DMS114 treated with DMSO at 0.1 percent for 48 hours (cell line): ENCODE measurements at regions not wholly inside any gene's neighbourhood (a gene's known extent, or its start where the extent isn't known, plus 50 kb on each side); places are given as distances from the start of the nearest gene placed in this dataset.
"Not testable (repeated sequence)": the region's sequence is repeated elsewhere in the genome, so short reads cannot be mapped to it uniquely, and the experiment has no call there.

ENCODE experiments used
- DNase-seq: peaks from one replicate; lab custom pipeline; 2025; ENCODE audit not compliant: unreplicated experiment; lab: John Stamatoyannopoulos, UW

DNA sequence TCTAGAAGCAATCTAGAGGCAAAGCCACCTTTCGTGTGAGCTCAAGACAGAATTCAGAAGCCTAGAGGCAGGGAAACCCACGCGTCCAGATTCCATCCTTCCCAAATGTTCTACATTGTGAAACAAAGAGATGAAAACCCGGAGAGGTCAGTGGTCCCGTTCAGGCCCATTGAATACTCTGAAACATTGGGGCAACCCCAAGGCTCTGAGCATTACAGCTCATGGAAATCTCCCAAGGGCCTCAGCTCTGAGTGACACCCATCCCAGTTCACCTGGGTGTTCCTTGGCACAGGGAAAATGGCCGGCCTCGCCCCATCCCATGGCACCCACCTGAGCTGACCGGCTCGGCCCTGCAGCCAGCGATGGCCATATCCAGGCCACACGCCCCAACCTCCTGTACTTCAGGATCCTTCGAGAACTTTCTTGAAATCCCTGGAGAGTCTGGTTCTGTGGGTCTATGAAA lies 128.6 kb upstream of the FGF3 start:
- DNase-seq, result no peak

DNA sequence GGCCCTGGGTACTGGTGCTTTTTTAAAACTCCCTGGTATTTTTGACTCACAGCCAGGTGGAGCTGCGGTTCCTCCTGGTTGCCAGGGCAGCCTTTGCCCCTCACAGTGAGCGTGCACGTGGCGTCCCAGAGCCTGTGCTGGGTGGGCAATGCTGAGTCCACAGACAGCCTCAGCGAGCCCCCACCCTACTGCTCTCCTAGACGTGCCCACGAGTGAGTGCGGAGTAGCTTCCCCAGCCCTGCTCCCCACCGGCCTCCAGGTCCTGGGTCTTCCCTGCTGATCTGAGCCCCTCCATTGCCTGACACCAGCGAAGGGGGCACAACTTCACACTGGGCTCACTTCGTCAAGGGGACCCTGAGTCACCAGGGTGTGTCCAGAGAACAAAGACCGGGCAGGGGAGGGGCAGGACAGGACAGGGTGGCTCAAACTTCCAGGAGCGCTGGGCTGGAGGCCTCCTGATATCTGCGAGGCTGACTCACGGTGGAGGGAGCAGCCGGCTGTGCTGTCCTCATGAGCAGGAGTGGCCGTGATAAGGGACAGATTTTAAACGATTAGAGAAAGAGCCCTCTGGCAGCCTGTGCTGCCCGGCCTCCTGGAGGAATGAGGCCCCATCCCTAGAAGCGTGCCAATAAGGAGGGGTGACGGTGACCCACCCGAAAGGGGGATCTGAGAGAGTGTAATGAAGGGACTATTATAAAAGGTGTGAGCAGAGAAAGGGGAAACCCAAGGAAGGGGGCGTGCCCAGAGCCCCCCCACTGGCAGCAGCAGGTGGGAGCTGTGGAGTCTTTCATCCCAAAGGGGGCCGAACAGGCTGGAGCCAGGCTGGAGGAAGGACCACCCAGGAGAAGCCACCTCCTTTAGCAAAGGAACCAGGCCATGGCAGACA lies 129.3 kb upstream of the FGF3 start:
- DNase-seq, result peak; percentile 75

DNA sequence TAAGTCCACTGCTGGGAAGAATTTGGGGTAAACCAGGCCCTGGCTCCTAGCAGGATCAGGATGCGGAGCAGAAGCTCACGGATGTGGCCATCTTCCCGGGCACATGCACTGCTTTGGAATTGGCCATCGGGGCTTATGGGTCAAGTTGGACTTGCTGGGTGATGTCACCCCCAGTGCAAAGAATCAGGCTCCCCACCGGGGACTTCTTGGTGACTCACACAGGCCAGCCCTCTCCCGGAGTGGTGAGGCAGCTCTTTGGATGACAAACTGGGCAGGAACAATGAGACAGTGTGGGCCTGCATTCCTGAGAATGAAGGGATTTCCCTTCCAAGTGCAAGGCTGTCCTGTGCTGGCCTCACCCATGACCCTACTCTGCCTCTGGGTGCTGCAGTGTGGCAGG lies 128.8 kb upstream of the ANO1 start:
- DNase-seq, result no peak

DNA sequence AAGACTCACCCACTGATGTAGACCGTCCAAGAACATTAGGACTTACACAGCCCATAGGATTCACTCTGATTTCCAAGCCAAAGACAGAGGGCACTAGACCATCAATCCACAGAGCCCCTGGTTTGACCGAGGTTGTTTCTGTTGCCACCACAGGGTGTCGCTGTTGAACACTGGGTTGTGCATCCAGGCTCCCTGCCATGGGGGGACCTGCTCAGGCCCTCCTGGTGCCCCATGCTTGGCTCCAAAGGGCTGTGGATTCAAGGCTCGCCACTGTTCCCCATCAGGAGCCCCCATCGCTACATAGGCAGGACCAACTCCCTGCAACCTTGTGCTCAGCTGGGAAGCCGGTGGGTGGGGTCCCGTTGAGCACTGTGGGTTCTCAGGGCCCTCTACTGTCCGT lies 128.0 kb upstream of the ANO1 start:
- no peak for DNase-seq

DNA sequence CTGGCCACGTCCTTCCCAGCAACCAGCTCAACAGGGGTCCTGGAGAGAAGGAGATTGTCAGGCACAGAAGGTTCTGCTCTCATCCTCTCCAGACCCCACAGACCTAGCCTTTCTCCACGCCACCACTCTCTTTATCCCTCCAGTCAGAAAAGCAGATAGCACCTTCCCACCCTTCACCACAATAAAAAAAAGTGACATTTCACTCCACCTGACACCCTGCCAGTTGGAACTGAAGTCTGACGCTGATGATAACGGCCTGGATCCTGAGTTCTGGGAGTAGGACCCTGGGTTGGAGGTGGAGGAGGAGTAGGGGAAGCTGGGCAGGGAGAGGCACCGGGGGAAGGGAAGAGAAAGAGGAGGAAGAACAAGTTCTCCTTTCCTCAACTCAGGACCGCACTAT lies 127.5 kb upstream of the ANO1 start:
- no peak for DNase-seq

DNA sequence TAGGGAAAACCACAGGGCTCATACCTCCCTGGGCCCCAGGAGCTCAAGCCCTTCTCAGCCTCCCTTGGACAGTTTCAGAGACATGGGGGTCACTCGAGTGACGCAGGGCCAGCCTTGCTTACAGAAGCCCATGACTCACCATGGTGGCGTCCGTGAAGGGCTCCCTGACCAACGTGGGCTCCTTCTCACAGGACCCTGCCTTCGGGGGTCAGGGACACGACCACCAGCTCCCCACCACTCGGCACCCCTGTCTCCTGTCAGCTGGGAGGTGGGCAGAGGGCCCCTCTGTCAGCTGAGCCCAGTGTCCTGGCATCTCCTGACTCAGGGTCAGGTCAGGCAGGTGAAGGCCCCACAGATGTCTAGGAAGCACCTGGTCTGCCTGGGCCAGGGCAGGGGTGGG lies 126.3 kb upstream of the ANO1 start:
- no peak for DNase-seq

DNA sequence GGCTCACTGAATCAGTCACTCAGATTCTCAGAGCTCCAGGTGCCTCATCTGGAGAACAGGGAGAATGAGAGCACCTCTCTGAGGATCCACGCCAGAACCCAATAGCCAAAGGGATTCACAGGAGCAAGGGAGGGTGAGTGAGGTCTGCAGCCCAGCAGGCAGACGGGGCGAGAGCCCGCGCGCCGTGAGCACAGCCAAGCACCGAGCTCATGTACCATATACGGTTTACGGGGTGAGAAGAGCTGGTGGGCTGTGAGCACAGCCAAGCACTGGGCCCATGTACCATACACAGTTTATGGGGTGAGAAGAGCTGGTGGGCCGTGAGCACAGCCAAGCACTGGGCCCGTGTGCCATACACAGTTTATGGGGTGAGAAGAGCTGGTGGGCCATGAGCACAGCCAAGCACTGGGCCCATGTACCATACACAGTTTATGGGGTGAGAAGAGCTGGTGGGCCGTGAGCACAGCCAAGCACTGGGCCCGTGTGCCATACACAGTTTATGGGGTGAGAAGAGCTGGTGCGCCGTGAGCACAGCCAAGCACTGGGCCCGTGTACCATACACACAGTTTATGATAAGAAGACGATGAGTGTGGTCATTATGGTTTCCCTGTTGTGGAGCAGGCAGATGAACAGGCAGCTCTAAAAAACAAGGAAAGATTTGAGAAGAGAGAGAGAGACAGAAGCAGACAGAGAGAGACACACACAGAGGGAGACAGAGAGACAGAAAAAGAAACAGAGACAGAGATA lies 125.7 kb upstream of the ANO1 start:
- not testable (repeated sequence) for DNase-seq

DNA sequence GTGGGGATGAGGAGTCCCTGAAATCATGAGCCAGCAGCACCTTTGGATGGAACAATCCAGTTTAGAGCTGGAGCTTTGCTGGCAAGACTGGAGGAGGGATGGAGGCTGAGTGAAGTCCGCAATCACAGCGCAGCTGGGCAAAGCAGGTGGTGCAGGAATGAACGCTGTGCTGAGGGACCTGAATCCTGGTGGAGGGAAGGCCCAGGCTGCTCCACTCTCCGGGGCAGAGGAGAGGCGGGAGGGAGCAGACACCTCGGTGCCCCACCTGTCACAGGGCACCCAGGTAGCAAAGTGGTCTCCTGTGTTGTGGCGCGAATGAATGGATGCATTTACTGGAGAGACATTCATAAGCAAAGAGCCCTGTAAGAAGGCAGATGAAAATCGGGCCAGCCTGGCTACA lies 124.8 kb upstream of the ANO1 start:
- no peak for DNase-seq

DNA sequence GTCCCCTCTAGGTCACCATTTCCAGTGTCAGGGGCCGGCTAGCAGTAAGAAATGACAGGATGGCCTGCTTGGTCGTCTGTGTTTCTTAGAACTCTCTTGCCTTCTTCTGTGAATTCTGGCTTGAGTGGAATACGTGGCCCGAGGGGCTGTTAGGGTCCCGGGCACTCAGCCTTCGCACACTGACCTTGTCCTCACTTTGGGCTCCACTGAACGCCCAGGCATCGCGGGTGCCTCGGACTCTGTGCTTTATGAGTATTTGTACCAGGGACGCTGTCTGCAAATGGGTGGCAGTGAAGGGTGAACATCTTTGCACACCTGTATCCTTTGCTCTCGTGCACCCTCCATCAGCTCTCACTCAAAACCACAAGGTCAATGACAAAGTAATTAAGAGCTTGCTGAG lies 123.4 kb upstream of the ANO1 start:
- no peak for DNase-seq

DNA sequence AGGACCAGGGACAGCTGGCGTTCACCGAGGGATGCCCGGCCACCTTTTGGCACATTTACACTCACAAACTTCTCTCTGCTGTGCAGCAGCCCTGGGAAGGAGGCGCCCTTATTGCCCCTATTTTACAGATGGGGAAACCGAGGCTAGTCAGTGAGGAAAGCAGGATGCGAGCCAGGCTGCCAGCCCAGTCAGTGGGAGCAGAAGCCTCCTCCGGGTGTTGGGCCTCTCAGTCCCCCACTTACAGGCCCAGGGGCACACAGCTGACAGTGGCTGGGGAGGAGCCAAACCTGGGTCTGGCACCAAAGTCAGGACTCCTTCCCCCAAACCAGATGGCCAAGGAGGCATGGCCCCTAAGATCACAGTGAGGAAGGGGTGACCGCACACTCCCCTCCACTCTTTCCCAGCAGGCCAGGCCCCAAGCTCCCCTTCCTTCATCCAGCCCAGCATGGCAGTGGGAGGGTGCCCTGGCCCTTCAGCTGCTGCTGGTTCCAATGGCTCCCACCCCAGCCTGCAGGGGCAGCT lies 121.4 kb upstream of the ANO1 start:
- DNase-seq, result no peak

DNA sequence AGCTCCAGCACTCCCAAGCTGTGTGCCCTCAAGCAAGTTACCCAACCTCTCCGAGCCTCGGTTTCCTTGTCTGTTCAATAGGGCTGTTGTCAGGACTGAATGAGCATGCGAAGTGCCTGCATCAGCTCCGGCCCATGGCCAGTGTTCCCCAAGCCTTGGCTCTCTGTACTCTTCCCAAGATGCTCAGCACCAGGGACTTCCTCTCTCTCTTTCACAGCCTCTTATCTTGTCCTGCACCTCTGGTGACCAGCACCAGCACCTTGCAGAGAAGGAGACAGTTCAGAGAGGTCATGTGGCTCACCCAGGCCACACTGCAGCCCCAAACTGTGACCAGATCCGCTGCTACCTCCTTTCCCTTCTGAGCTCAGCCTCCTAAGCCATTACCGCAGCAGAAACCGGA lies 120.3 kb upstream of the ANO1 start:
- no peak for DNase-seq

DNA sequence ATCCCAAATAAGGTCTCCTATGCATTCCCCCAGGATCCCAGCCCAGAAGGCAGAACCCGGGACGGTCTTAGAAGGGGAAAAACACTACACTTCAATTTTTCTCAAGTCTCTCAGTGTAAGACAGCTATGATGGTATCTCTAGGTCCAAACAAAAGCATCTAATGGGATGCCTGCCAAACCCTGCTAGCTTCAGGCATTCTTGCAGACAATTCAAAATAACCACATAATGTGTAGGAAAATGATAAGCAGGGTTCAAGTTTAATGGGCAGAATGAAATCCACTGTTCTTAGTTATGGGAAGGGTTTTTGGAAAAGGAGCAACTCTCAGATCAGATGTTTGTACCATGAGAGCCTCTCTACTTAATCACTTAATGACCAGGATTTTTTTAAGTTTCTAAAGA lies 119.8 kb upstream of the ANO1 start:
- no peak for DNase-seq

DNA sequence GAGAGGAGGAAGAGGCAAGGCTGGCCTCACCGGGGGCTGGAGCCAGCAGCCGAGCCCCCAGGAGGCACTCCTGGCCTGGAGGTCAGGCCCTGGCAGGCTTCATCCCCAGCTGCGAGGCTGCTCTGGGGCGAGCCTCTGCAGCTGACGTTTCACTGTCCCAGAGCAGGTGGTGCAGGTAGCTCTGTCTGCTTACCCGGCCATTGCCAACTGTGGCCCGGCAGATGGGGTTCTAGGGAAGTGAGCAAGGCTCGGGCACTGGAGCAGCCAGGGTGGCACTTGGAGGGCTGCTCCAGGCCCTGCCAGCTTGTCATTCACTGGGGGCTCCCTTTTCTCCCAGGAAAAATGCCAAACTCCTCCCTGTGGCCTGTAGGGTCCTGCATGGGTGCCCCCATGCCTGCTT lies 118.7 kb upstream of the ANO1 start:
- DNase-seq, result no peak

DNA sequence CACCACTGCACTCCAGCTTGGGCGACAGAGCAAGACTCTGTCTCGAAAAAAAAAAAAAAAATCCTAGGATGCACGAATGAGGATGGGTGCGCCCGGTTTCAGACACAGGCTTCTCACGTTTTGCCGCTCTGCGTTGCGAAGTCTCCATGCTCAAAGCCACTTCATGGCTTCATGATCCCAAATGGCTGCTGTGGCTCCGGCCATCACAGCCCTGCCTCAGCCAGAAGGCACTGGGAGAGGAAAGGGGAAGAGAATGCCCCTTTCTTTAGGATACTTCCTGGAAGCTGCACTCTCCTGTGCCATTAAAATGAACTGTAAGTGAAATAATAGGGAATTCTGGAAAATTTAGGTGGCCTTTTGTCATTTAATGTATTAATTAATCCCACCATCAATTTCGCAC lies 116.4 kb upstream of the ANO1 start:
- DNase-seq, result no peak

DNA sequence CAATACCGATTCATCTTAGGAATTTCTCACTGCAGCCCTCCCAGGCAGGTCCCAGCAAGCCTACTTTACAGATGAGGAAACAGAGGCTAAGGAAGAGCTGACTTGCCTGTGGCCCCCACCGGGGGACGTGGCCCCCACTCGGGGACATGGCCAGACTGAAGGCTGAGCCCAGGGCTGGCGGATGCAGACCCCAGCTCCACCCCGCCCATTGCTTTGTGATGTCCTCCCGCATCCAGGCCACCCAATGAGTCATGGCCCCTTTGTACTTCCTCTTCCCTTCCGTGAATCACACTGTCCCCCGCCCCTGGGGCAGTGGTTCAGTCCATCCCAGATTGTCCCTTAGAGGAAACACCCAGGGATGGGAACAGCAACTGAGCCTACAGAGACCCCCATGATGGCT lies 116.0 kb upstream of the ANO1 start:
- DNase-seq, result no peak

DNA sequence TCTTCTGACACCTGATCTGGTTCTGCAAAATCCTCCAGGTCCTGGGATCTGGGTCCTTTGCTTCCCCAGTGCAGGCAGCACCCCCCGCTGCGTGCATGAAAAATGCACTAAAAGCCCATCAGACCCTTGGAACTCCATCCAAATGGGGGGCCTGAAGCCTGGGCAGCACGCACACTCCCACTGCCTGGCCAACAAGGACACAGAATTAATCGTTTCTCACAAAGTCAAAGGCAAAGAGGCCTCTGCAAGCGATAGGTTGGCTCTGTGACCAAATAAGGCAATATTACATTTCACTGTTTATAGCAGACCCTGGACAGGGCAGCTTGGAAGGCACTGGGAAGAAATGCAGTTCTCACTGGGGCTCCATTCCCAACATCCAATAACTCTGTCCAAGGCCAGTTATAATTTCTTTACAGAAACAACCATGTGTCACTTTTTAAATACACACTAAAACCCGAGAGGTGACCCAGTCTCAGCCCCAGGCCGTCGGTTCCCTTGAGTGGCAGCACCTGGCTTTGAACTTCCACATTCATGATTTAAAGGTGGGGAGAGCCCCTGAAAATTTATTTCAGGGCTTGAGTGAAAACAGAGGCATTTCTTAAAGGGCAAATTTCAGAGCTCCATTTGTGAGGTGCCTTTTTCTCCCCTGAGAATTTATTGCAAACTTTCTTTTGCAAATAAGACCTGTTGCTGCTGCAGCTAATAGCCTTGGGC lies 114.4 kb upstream of the ANO1 start:
- DNase-seq, result no peak

DNA sequence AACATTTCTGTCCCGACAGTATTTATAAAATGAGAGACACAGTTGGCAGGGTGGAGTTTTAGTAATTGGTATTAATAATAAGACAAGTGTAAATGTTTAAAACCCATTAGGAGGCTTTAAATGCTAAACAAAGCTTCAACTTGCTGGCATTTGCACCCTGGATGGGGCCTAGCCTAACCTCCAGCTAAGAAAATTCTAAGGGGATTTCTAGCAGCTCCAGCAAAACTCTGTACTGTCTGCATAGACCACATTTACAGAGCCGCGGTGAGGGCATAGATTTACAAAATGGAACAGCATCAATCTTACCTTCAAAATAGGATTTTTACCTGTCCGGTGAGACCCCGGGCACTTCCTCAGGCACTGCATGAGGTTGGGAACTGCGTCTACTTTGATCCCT lies 113.9 kb upstream of the ANO1 start:
- DNase-seq, result no peak

DNA sequence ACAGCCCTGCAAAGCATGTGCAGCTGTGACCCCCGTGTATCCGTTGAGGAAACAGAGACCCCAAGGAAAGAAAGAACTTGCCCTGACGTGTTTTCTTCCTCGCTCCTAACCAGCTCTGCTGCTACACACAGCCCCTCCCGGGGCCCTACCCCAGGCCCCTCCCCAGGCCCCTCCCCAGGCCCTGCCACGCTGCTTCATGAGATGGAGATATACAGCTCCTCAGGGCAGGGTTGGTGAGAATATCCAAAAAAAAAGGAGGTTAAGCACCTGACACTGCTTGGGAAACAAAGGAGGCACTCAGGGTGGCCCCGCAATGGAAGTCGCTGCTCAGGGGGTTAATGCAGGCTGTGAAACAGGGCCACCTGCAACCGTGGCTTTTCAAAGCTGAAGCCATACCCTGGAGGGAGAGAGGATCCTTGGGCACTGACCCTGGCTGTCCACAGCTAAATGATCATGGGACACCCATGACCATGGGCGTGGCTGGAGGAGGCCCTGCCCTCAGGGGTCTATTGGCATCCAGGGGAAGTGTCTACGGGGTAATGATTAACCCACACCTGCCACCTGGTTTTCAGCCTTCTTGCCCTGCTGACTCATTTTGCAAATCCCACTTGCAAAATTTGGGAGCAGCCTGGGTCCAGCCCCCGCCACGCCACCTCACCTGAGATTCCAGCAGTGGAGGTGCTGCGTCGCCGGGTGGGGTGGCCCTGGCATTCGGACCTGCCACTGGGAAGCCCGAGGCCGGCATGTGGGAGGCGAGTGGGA lies 112.1 kb upstream of the ANO1 start:
- DNase-seq, result no peak

DNA sequence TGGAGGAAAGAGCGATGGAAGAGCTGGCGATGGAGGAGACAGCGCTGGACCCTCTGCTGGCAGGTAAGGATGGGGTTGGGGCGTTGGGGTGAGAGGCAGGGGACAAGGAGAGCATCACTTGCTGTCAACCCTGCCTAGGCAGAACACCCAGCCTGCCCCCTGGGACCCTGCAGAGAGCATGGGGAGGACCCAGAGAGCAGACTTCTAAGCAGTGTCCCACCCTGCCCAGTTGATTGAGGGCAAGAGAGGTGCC lies 111.6 kb upstream of the ANO1 start:
- no peak for DNase-seq

DNA sequence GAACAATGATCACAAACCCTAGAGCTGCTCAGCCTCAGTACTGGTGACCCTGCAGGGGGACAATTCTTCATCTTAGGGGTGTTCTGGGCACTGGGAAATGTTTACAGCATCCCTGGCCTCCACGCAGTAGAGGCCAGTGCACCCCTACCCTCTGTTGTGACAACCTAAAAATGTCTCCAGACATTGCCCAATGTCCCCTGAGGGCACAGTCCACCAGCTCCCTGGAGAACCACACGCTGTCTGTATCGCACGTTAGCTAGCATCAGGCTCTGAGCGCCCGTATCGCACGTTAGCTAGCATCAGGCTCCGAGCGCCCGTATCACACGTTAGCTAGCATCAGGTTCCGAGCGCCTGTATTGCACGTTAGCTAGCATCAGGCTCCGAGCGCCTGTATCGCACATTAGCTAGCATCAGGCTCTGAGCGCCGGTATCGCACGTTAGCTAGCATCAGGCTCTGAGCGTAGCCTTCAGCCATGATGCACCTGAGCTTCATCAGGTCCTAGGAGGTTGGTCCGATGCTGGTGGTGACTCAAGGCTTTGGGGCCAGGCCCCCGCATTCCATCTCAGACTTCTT lies 111.1 kb upstream of the ANO1 start:
- no peak for DNase-seq

DNA sequence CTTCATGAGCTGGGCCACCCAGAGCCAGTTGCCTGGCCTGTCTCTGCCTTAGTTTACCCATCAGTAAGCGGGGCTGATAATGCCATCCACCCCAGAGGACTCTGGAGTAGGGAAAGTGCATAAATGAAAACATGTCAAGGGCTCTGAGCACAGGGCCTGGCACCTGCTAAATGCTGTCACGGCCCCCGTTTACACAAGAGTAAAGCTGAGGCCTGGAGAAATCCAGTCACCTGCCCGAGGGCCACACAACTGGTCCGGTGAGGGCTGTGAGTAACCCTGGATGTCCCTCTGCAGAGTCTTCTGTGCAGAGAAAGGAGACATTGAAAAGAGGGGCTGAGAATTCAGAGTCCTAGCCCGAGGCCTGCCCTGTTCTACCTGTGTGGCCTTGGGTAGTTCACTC lies 110.6 kb upstream of the ANO1 start:
- DNase-seq, result no peak
